Mesodermal cell (in vitro differentiated cells): ENCODE measurements at regions not wholly inside any gene's neighbourhood (a gene's known extent, or its start where the extent isn't known, plus 50 kb on each side); places are given as distances from the start of the nearest gene placed in this dataset.

ENCODE experiments used
- H3K27ac ChIP-seq: 2 replicates; pipeline ENCODE4 v1.7.0; 2013; ENCODE audit warnings: mild to moderate bottlenecking, low read depth, low read length, moderate library complexity; ENCODE audit not compliant: severe bottlenecking
- H3K36me3 ChIP-seq: 2 replicates; pipeline ENCODE4 v1.7.1; 2013; ENCODE audit warnings: mild to moderate bottlenecking, low read length, moderate library complexity; ENCODE audit not compliant: control insufficient read depth, insufficient read depth
- H3K4me1 ChIP-seq: one replicate; pipeline ENCODE4 v1.7.1; 2013; ENCODE audit warnings: mild to moderate bottlenecking, low read length; ENCODE audit not compliant: insufficient read depth, control insufficient read depth, poor library complexity, severe bottlenecking
- H3K4me3 ChIP-seq: 2 replicates; pipeline ENCODE4 v1.7.0; 2013; ENCODE audit warnings: low read length, control low read depth, mild to moderate bottlenecking; ENCODE audit not compliant: insufficient read depth, poor library complexity, severe bottlenecking; ENCODE audit errors: extremely low read depth
- H3K9me3 ChIP-seq: 2 replicates; pipeline ENCODE4 v1.7.1; 2013; ENCODE audit warnings: mild to moderate bottlenecking, low read length, moderate library complexity; ENCODE audit not compliant: control insufficient read depth
- WGBS, 2 experiments: methylation state at CpG; one replicate each; pipeline ENCODE4 v1.1.5; 2013; ENCODE audit warnings: missing lambda C conversion rate in 2 of 2; ENCODE audit not compliant: insufficient coverage in 2 of 2; 5-methylcytosine and 5-hydroxymethylcytosine counted together

- H3K36me3 ChIP-seq: no peaks in the 10 kb centered on the region
- no CpG with 5 or more reads among the region's 2 CpGs for WGBS, 2 experiments
- H3K4me1 ChIP-seq: no peaks in the 10 kb centered on the region
- no peak overlapping the region for H3K27ac ChIP-seq
- H3K4me3 ChIP-seq: no peak overlapping the region
- H3K9me3 ChIP-seq: no peaks in the 10 kb centered on the region
These were observed 978.5 kb upstream of the LRRTM1 start for GRCh38 chr2:81283081-81283480.

DNA sequence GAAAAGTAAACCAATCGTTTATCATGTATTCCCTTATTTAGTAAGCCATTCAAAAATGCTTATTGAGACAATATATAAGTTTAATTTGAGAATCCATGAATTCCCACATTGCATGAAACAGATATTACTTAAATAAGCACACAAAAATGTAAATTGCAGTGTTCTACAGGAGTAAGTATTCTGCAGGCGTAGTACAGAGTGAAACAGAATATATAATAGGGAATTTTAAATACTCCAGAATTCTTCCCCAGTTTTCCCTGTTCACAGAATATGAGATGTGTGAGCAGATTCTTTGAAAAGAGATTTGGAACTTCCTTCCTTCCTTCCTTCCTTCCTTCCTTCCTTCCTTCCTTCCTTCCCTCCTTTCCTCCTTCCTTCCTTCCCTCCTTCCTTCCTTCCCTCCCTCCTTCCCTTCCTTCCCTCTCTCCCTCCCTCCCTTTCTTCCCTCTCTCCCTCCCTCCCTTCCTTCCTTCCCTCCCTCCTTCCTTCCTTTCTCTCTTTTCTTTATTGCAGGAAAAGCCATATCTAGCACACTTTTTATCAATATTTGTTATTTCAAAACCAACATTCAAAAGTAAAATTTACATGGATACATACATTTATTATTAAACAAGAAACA, 977.7 kb upstream of the LRRTM1 start:
- WGBS, 2 experiments: no CpG with 5 or more reads among the region's 2 CpGs
- Histone ChIP-seq H3K9me3 (no peaks in the 10 kb centered on the region), H3K4me3 (no peak overlapping the region)

GRCh38 chr2:81276595-81276994, 972.0 kb upstream of the LRRTM1 start:
- WGBS, 2 experiments: 100% methylated on average over 1 of the region's 1 CpG
- Histone ChIP-seq H3K27ac (no peak overlapping the region), H3K4me1 (no peaks in the 10 kb centered on the region), H3K36me3 (no peaks in the 10 kb centered on the region), H3K4me3 (no peak overlapping the region), H3K9me3 (no peaks in the 10 kb centered on the region)

More for the DNA sequence above, 977.7 kb upstream of the LRRTM1 start:
- no peak overlapping the region for H3K27ac ChIP-seq
- no peaks in the 10 kb centered on the region for H3K36me3 ChIP-seq
- no peaks in the 10 kb centered on the region for H3K4me1 ChIP-seq

DNA sequence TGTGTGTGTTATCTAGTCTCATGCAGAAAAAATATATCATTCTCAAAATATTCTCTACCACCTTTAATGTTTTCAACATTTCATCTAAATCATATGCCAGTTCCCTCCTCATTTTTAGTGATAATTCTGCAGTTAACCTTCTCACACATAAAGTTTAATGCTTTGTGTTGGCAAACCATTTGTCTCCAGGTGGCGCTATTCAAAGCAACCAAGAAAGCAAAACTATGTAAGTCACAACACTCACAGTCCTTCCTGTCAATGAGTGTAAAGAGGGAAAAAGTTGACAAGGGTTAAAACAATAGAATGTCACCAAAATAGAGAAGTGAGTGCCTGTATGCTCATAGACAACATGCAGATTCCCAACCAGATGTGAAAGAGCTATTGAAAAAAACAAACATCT, 961.6 kb upstream of the LRRTM1 start:
- Histone ChIP-seq H3K36me3 (no peaks in the 10 kb centered on the region), H3K27ac (no peak overlapping the region), H3K4me3 (no peak overlapping the region), H3K4me1 (no peaks in the 10 kb centered on the region), H3K9me3 (no peaks in the 10 kb centered on the region)
- no CpG with 5 or more reads among the region's 1 CpG for WGBS, 2 experiments

- H3K9me3 ChIP-seq: no peaks in the 10 kb centered on the region
- no peaks in the 10 kb centered on the region for H3K4me1 ChIP-seq
- H3K4me3 ChIP-seq: no peak overlapping the region
- no peaks in the 10 kb centered on the region for H3K36me3 ChIP-seq
- no peak overlapping the region for H3K27ac ChIP-seq
These were observed 959.4 kb upstream of the LRRTM1 start for GRCh38 chr2:81263989-81264388.

- Histone ChIP-seq H3K9me3 (no peaks in the 10 kb centered on the region), H3K4me3 (no peak overlapping the region), H3K27ac (no peak overlapping the region), H3K4me1 (no peaks in the 10 kb centered on the region), H3K36me3 (no peaks in the 10 kb centered on the region)
- WGBS, 2 experiments: no CpG with 5 or more reads among the region's 1 CpG
These were observed 955.8 kb upstream of the LRRTM1 start for GRCh38 chr2:81260320-81260719.

DNA sequence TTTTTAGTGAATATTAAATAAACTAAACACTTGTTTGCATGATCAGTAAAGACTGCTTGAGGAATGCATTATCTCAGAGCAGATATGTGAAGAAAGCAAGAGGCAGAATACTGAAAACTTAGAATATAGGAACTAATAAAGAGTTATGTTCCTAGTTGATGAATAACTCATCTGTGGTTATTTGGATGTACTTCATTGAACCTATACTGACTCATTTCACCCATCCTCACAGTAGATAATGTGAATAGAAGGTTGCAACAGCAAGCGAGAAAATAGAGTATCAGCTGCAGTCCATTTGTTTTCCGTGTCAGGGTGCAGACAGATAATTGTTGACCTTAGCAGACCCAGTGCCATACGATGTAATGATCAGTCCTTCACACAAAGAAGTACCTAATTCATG, 945.7 kb upstream of the LRRTM1 start:
- no peaks in the 10 kb centered on the region for H3K9me3 ChIP-seq
- H3K27ac ChIP-seq: no peak overlapping the region
- no peaks in the 10 kb centered on the region for H3K4me1 ChIP-seq
- 80 to 100% methylated on average over 1 of the region's 3 CpGs for WGBS, 2 experiments
- no peaks in the 10 kb centered on the region for H3K36me3 ChIP-seq
- H3K4me3 ChIP-seq: no peak overlapping the region

DNA sequence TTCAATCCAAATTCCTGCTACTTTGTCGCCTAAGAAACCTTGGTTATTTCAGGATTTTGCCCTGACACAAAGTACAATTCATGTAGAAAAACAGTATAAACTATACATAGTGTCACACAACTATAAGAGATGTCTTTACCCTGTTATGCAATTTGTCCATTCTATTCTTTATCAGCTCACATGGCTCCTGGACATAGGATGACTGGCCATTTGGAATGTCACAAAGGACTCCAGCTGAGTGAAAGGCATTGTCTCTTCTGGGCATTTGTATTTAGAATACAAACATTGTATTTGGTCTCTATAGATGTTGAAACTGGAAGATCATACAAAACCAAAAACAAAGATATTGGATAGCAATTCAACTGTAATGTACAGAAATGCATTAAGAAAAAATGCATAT, 944.6 kb upstream of the LRRTM1 start:
- WGBS, 2 experiments: no CpG with 5 or more reads among the region's 1 CpG
- no peaks in the 10 kb centered on the region for H3K9me3 ChIP-seq

GRCh38 chr2:81247648-81248047, 943.1 kb upstream of the LRRTM1 start:
- 95 to 100% methylated on average over 1 to 2 of the region's 3 CpGs for WGBS, 2 experiments
- Histone ChIP-seq H3K9me3 (no peaks in the 10 kb centered on the region), H3K27ac (no peak overlapping the region), H3K4me1 (no peaks in the 10 kb centered on the region), H3K4me3 (no peak overlapping the region), H3K36me3 (no peaks in the 10 kb centered on the region)

More for the DNA sequence above, 944.6 kb upstream of the LRRTM1 start:
- Histone ChIP-seq H3K27ac (no peak overlapping the region), H3K4me3 (no peak overlapping the region), H3K4me1 (no peaks in the 10 kb centered on the region), H3K36me3 (no peaks in the 10 kb centered on the region)

DNA sequence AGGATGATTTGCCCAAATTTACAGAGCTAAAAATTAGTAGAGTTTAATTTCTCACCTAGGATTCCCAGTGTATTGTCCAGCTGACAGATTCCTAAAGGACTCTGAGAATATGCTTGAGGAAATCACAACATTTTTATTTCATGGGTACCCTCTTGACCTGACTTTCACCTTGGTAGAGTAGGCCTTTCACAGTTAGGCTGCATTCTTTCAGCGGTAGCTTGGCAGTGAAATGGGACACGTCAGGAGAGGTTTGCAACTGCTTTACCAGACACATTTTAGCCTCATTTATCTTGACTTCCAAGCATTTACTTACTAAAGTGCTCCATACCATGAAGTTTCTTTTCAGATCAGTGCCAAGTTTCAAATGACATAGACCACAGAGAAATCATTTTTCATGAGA, 937.9 kb upstream of the LRRTM1 start:
- Histone ChIP-seq H3K4me1 (no peaks in the 10 kb centered on the region), H3K9me3 (no peaks in the 10 kb centered on the region), H3K36me3 (no peaks in the 10 kb centered on the region), H3K27ac (no peak overlapping the region), H3K4me3 (no peak overlapping the region)
- 95 to 100% methylated on average over 1 to 2 of the region's 2 CpGs for WGBS, 2 experiments

DNA sequence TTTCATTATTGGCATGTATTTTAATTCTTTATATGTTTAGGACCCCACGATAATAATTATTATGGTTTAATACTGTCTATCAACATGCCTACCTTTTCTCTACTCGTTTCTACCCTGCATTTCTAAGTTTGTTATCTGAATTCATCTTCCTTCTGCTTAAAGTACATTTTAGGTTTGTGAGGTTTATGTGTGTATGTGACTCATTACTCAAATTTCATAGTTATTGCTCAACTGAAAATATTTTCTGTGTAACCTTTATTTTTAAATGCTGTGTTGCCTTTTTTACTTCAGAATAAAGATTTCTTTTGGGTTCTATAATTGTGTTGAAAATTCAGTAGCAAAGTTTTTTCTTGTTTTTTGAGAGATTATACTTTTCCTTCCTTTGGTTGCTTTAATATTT, 933.9 kb upstream of the LRRTM1 start:
- Histone ChIP-seq H3K27ac (no peak overlapping the region), H3K4me3 (no peak overlapping the region)
- WGBS, 2 experiments: no CpG with 5 or more reads among the region's 2 CpGs

More for the DNA sequence above, 933.9 kb upstream of the LRRTM1 start:
- Histone ChIP-seq H3K36me3 (no peaks in the 10 kb centered on the region), H3K4me1 (no peaks in the 10 kb centered on the region), H3K9me3 (no peaks in the 10 kb centered on the region)
